ENCODE measurements at regions not wholly inside any gene's neighbourhood (a gene's known extent, or its start where the extent isn't known, plus 50 kb on each side); places are given as distances from the start of the nearest gene placed in this dataset.
A peak's percentile ranks its signal among the peaks of the same experiment; 100 is the strongest.

DNA sequence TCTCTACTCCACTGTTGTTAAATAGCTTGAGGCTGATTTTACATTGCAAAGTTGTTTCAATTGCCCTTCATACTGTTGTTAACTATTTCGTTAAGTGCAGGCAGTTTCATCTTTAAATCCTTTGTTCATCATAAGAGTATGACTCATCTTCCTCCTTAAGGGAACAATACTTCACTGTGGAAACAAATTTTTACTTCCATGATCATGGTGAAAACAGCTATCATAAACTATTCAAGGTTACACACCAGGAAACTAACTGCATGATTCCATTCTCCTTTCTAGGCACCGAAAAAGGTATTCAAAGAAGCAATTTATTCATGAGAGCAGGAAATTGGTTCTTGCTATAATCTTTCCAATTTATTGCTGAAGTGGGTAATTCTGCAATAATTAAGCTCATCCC lies 593.2 kb downstream of the LRRIQ3 start:
- peak; percentile 49 for DNase-seq (ENCODE audit: low read depth, low spot score)
- in situ Hi-C loops (cut with HindIII; ENCODE audit: low sequenced_read_pairs), result no loop called here
- TF ChIP-seq, protein P1, sequence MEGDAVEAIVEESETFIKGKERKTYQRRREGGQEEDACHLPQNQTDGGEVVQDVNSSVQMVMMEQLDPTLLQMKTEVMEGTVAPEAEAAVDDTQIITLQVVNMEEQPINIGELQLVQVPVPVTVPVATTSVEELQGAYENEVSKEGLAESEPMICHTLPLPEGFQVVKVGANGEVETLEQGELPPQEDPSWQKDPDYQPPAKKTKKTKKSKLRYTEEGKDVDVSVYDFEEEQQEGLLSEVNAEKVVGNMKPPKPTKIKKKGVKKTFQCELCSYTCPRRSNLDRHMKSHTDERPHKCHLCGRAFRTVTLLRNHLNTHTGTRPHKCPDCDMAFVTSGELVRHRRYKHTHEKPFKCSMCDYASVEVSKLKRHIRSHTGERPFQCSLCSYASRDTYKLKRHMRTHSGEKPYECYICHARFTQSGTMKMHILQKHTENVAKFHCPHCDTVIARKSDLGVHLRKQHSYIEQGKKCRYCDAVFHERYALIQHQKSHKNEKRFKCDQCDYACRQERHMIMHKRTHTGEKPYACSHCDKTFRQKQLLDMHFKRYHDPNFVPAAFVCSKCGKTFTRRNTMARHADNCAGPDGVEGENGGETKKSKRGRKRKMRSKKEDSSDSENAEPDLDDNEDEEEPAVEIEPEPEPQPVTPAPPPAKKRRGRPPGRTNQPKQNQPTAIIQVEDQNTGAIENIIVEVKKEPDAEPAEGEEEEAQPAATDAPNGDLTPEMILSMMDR (IDR thresholded peaks at IDR 0.05; ENCODE audit: low read depth, low read length), result no peak
- no peak overlapping the region for H3K4me3 ChIP-seq (ENCODE audit: low read depth, low read length)

- in situ Hi-C loops (cut with HindIII; ENCODE audit: low sequenced_read_pairs), result no loop called here
- TF ChIP-seq, protein P1 (IDR thresholded peaks at IDR 0.05; ENCODE audit: low read depth, low read length), result no peak
- no peak for DNase-seq (ENCODE audit: low read depth, low spot score)
- no peak overlapping the region for H3K4me3 ChIP-seq (ENCODE audit: low read depth, low read length)
Measured at GRCh38 chr1:73604211-73604610, 593.8 kb downstream of the LRRIQ3 start.

DNA sequence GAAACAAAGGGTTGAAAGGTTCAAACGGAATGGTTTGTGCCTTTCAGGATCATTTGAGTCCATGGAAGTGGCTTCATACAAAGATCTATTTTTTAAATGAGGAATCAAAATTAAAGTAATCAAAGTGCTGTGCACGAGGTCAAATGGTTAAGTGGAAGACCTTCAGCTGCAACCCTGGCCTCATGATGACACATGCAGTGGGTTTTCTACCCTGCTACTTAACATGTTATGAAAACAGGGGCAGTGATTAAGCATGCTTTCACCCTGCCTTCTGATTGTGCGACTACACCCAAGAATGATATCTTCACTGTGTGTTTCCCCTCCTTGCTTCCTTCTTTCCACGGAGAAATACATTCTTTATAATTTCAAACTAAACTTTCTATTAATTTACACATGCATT lies 604.2 kb downstream of the LRRIQ3 start:
- in situ Hi-C loops (cut with HindIII; ENCODE audit: low sequenced_read_pairs), result no loop called here
- no peak for DNase-seq (ENCODE audit: low read depth, low spot score)
- TF ChIP-seq, protein P1 (IDR thresholded peaks at IDR 0.05; ENCODE audit: low read depth, low read length), result no peak
- no peak overlapping the region for H3K4me3 ChIP-seq (ENCODE audit: low read depth, low read length)

- DNase-seq (ENCODE audit: low read depth, low spot score), result peak; percentile 79
- TF ChIP-seq, protein P1 (IDR thresholded peaks at IDR 0.05; ENCODE audit: low read depth, low read length), result no peak
- in situ Hi-C loops (cut with HindIII; ENCODE audit: low sequenced_read_pairs), result no loop called here
- no peak overlapping the region for H3K4me3 ChIP-seq (ENCODE audit: low read depth, low read length)
Measured at GRCh38 chr1:73593364-73593763, 604.6 kb downstream of the LRRIQ3 start.

DNA sequence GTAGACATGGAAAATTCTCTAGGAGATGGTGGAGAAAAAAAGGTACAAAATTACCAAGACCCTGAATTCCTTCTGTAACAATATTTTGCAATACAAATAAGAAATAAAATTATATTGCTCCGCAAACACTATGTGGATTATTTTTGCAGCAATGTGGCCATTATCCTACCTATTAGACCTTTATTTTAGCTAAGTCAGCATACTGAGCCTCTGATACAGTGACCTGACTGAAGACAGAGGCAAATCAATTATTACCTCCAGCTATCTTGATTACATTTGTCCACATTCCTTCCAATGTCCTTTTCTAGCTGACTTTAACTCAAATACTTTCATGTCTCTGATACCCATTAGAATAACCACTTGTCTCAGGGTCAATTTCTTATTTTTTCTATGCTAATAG lies 610.9 kb downstream of the LRRIQ3 start:
- no peak for DNase-seq (ENCODE audit: low read depth, low spot score)
- in situ Hi-C loops (cut with HindIII; ENCODE audit: low sequenced_read_pairs), result no loop called here
- TF ChIP-seq, protein P1 (IDR thresholded peaks at IDR 0.05; ENCODE audit: low read depth, low read length), result no peak
- H3K4me3 ChIP-seq (ENCODE audit: low read depth, low read length), result no peak overlapping the region

- no peak for DNase-seq (ENCODE audit: low read depth, low spot score)
- TF ChIP-seq, protein P1 (IDR thresholded peaks at IDR 0.05; ENCODE audit: low read depth, low read length), result no peak
- in situ Hi-C loops (cut with HindIII; ENCODE audit: low sequenced_read_pairs), result no loop called here
- H3K4me3 ChIP-seq (ENCODE audit: low read depth, low read length), result no peak overlapping the region
Measured at GRCh38 chr1:73577206-73577605, 620.8 kb downstream of the LRRIQ3 start.

DNA sequence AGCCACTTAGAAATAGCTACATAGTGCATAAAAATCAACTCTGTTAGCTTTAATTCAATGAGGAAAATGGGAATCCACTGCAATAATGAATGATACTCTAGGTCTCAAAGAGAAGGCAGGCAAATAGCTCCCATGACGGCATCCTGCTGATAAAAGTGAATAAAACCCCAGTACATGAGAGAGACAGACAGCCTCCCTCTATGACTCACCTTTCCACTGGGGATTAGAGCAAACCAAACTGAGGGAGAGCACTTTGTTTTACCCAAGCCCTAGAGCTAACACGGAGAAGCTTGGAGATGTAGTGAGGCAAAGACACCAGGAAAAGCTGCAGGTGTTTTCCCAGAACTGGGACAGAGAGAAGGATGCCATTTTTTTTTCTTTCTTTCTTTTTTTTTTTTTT lies 621.9 kb downstream of the LRRIQ3 start:
- in situ Hi-C loops (cut with HindIII; ENCODE audit: low sequenced_read_pairs), result no loop called here
- DNase-seq (ENCODE audit: low read depth, low spot score), result no peak

More for the DNA sequence above, 621.9 kb downstream of the LRRIQ3 start:
- H3K4me3 ChIP-seq (ENCODE audit: low read depth, low read length), result no peak overlapping the region
- TF ChIP-seq, protein P1 (IDR thresholded peaks at IDR 0.05; ENCODE audit: low read depth, low read length), result no peak
